ENCODE measurements at regions not wholly inside any gene's neighbourhood (a gene's known extent, or its start where the extent isn't known, plus 50 kb on each side); places are given as distances from the start of the nearest gene placed in this dataset.

- TF ChIP-seq POLR2A (IDR thresholded peaks at IDR 0.05) (no peak), POLR2AphosphoS5 (IDR thresholded peaks at IDR 0.05) (no peak), CTCF (IDR thresholded peaks at IDR 0.05) (no peak), EP300 (IDR thresholded peaks at IDR 0.05) (no peak)
- no peaks in the 10 kb centered on the region for H3K4me1 ChIP-seq
- WGBS = 92% methylated on average over 2 of the region's 2 CpGs
- H3K9me3 ChIP-seq = no peaks in the 10 kb centered on the region
- no peak for DNase-seq (ENCODE audit: low spot score in 2 of 2)
- H3K36me3 ChIP-seq = no peaks in the 10 kb centered on the region
- H3K27ac ChIP-seq = no peak overlapping the region
- no peaks in the 10 kb centered on the region for H3K27me3 ChIP-seq
- no peak overlapping the region for H3K4me3 ChIP-seq
Observed at GRCh38 chr9:1951446-1951845, 63.7 kb upstream of the SMARCA2 start.

- WGBS = 81% methylated on average over 3 of the region's 3 CpGs
- no peak overlapping the region for H3K27ac ChIP-seq
Observed at GRCh38 chr9:1952001-1952400, 63.1 kb upstream of the SMARCA2 start.

GRCh38 chr9:1954238-1954637 is 60.9 kb upstream of the SMARCA2 start:
- TF ChIP-seq POLR2AphosphoS5 (IDR thresholded peaks at IDR 0.05) (no peak), CTCF (IDR thresholded peaks at IDR 0.05) (no peak), EP300 (IDR thresholded peaks at IDR 0.05) (no peak), POLR2A (IDR thresholded peaks at IDR 0.05) (no peak)
- WGBS = 94% methylated on average over 2 of the region's 2 CpGs
- no peak overlapping the region for H3K27ac ChIP-seq

More at GRCh38 chr9:1952001-1952400, 63.1 kb upstream of the SMARCA2 start:
- Histone ChIP-seq H3K4me3 (no peak overlapping the region), H3K9me3 (no peaks in the 10 kb centered on the region), H3K36me3 (no peaks in the 10 kb centered on the region), H3K4me1 (no peaks in the 10 kb centered on the region), H3K27me3 (no peaks in the 10 kb centered on the region)
- TF ChIP-seq CTCF (IDR thresholded peaks at IDR 0.05) (no peak), POLR2A (IDR thresholded peaks at IDR 0.05) (no peak), POLR2AphosphoS5 (IDR thresholded peaks at IDR 0.05) (no peak), EP300 (IDR thresholded peaks at IDR 0.05) (no peak)
- no peak for DNase-seq (ENCODE audit: low spot score in 2 of 2)

GRCh38 chr9:1956958-1957357 is 58.2 kb upstream of the SMARCA2 start:
- 97% methylated on average over 1 of the region's 1 CpG for WGBS
- Histone ChIP-seq H3K27ac (no peak overlapping the region), H3K9me3 (no peaks in the 10 kb centered on the region), H3K27me3 (no peaks in the 10 kb centered on the region), H3K36me3 (no peaks in the 10 kb centered on the region), H3K4me3 (no peak overlapping the region), H3K4me1 (no peaks in the 10 kb centered on the region)
- TF ChIP-seq POLR2AphosphoS5 (IDR thresholded peaks at IDR 0.05) (no peak), POLR2A (IDR thresholded peaks at IDR 0.05) (no peak), CTCF (IDR thresholded peaks at IDR 0.05) (no peak), EP300 (IDR thresholded peaks at IDR 0.05) (no peak)
- DNase-seq (ENCODE audit: low spot score in 2 of 2) = no peak

More at GRCh38 chr9:1954238-1954637, 60.9 kb upstream of the SMARCA2 start:
- Histone ChIP-seq H3K4me1 (no peaks in the 10 kb centered on the region), H3K36me3 (no peaks in the 10 kb centered on the region), H3K9me3 (no peaks in the 10 kb centered on the region), H3K4me3 (no peak overlapping the region), H3K27me3 (no peaks in the 10 kb centered on the region)
- no peak for DNase-seq (ENCODE audit: low spot score in 2 of 2)

GRCh38 chr9:1957856-1958255 is 57.3 kb upstream of the SMARCA2 start:
- WGBS = 81% methylated on average over 2 of the region's 2 CpGs

More at GRCh38 chr9:1957856-1958255, 57.3 kb upstream of the SMARCA2 start:
- H3K9me3 ChIP-seq = no peaks in the 10 kb centered on the region
- no peaks in the 10 kb centered on the region for H3K36me3 ChIP-seq
- H3K27ac ChIP-seq = no peak overlapping the region
- no peaks in the 10 kb centered on the region for H3K4me1 ChIP-seq
- TF ChIP-seq EP300 (IDR thresholded peaks at IDR 0.05) (no peak), POLR2AphosphoS5 (IDR thresholded peaks at IDR 0.05) (no peak), POLR2A (IDR thresholded peaks at IDR 0.05) (no peak), CTCF (IDR thresholded peaks at IDR 0.05) (no peak)
- no peak overlapping the region for H3K4me3 ChIP-seq
- DNase-seq (ENCODE audit: low spot score in 2 of 2) = no peak
- no peaks in the 10 kb centered on the region for H3K27me3 ChIP-seq

Measured in suprapubic skin (tissue), 4 donors.